ENCODE measurements at regions not wholly inside any gene's neighbourhood (a gene's known extent, or its start where the extent isn't known, plus 50 kb on each side); places are given as distances from the start of the nearest gene placed in this dataset.

DNA sequence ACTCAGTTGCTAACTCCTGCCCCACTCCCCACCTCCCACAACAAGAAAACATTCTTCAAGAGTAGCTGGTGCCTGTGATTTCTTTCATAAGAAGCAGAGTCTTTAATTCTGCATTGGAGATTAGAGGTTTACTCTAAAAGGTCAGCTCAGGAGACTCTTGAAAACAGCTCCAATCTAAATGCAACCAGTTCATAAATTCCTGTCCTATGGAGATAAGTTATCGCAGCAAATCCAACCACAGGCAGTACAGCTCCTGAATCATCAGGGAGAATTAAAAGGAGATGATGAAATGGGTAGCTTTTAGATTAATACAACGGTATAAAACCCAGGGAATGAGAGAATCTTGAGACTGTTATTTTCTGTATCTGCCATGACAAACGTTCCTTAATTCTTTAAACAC is 130.7 kb downstream of the SOCS6 start:
- TF ChIP-seq, protein P1, sequence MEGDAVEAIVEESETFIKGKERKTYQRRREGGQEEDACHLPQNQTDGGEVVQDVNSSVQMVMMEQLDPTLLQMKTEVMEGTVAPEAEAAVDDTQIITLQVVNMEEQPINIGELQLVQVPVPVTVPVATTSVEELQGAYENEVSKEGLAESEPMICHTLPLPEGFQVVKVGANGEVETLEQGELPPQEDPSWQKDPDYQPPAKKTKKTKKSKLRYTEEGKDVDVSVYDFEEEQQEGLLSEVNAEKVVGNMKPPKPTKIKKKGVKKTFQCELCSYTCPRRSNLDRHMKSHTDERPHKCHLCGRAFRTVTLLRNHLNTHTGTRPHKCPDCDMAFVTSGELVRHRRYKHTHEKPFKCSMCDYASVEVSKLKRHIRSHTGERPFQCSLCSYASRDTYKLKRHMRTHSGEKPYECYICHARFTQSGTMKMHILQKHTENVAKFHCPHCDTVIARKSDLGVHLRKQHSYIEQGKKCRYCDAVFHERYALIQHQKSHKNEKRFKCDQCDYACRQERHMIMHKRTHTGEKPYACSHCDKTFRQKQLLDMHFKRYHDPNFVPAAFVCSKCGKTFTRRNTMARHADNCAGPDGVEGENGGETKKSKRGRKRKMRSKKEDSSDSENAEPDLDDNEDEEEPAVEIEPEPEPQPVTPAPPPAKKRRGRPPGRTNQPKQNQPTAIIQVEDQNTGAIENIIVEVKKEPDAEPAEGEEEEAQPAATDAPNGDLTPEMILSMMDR (IDR thresholded peaks at IDR 0.05): no peak
- no peak for TF ChIP-seq POLR2A (IDR thresholded peaks at IDR 0.05)
